SK-N-MC (cell line): ENCODE measurements at regions not wholly inside any gene's neighbourhood (a gene's known extent, or its start where the extent isn't known, plus 50 kb on each side); places are given as distances from the start of the nearest gene placed in this dataset.

Experiments
- EZH2 ChIP-seq: fragments of 200-600 bp; sonication (generic); IDR thresholded peaks from one replicate; pipeline ENCODE4 v1.6.1; 2017; ENCODE audit warnings: antibody characterized with exemption
- FOXP2 ChIP-seq: optimal IDR thresholded peaks from 2 replicates; pipeline ENCODE3; 2011; ENCODE audit warnings: mild to moderate bottlenecking, moderate library complexity; ENCODE audit not compliant: insufficient read depth; ENCODE audit errors: extremely low read length, control extremely low read depth
- POLR2AphosphoS5 ChIP-seq: IDR thresholded peaks from 2 replicates; pipeline ENCODE4 v1.6.1; 2012; ENCODE audit warnings: mild to moderate bottlenecking, low read depth, low read length, borderline replicate concordance

DNA sequence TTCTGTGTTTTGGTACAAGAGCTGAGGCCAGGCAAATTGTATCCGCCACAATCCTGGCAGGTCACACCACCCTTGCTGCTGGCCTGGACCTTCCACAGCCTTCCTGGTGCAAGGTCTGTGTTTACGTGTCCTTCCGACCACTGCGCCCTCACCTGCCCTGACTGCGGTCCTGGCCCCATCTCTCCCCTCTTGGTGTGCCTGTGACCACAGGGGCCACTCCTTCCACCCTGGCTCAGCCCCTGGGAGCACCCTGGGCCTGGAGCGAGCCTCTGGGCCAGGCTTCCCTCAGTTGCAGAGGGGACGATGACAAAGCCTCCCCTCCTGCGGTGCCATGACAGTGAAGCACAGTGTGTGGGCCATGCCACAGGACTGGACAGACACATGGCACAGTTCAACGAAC, 104.5 kb downstream of the PLXNA1 start:
- TF ChIP-seq EZH2: no peak
- no peak for TF ChIP-seq POLR2AphosphoS5
- TF ChIP-seq FOXP2: no peak
